Right cardiac atrium (tissue), 5 donors: ENCODE measurements at regions not wholly inside any gene's neighbourhood (a gene's known extent, or its start where the extent isn't known, plus 50 kb on each side); places are given as distances from the start of the nearest gene placed in this dataset.

Source experiments
- ATAC-seq, 2 donors: fragments of 200-7000 bp; cut with Tn5 transposase; one replicate each; pipeline versions ENCODE4 v1.8.0 to v1.9.1; 2020; ENCODE audit warnings: moderate library complexity in 2 of 2, mild to moderate bottlenecking in 1 of 2
- DNase-seq, 3 donors: peaks; one replicate each; pipeline ENCODE4 v3.0.0-alpha.2; 2020
- H3K27ac ChIP-seq: one replicate; pipeline ENCODE4 v1.5.1; 2013; ENCODE audit warnings: mild to moderate bottlenecking, low read length, control low read depth, moderate library complexity
- H3K27me3 ChIP-seq: one replicate; pipeline ENCODE4 v1.6.1; 2013; ENCODE audit not compliant: control insufficient read depth, insufficient read depth
- H3K4me1 ChIP-seq: one replicate; pipeline ENCODE4 v1.6.1; 2013; ENCODE audit warnings: low read length; ENCODE audit not compliant: control insufficient read depth, insufficient read depth
- H3K4me3 ChIP-seq: one replicate; pipeline ENCODE4 v1.5.1; 2013; ENCODE audit warnings: low read length, control low read depth
- H3K9me3 ChIP-seq: one replicate; pipeline ENCODE4 v1.6.1; 2013; ENCODE audit warnings: low read length; ENCODE audit not compliant: control insufficient read depth
- WGBS: extraction: QIAGEN DNeasy Blood & Tissue Kit; methylation state at CpG from one replicate; pipeline ENCODE4 v1.1.7; 2013; 5-methylcytosine and 5-hydroxymethylcytosine counted together
- intact Hi-C, 4 donors: fragments of 100-400 bp; cut with DNase I; formaldehyde crosslinking; loops; one replicate each; pipeline versions ENCODE4 v1.11.0 to v1.14.0; 2022 to 2023
- microRNA-seq, 2 donors: library from miRNA; unstranded; fragments of <30 nt; microRNA quantifications; one replicate each; pipeline ENCODE4 v1.2.0, GENCODE V29; 2020 to 2021
- donor health status: healthy with polysubstance abuse.
- donor health status: DM: no; HTN: yes; CAD: no.
- donor health status: DM: no; HTN: no; CAD: no.
- donor health status: DM: no; HTN: yes; CAD: no; lungs with severe emphysema.
- donor health status: DM: yes; HTN: yes; CAD: no.

DNA sequence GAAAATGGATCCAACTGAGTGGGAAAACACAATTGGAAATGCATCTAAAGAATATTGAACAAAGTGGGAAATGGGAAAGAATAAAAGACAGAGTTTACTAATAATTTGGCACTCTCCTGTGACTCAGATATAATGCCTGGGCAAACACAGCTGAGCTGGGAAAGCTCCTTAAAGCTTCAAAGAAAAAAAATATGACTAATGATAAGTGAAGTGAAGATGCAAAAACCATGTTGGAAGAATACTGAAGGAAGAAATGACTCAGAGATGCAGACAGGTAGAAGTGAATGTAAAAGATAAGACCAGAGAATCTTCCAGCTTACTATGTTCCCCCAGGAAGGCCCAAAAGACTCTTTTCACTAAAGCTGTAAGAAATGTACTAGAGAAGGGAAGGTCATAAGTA is 62.4 kb upstream of the FOXG1 start:
- intact Hi-C loops: no loop called here
- Histone ChIP-seq H3K27ac (no peak overlapping the region), H3K27me3 (no peaks in the 10 kb centered on the region), H3K4me3 (no peak overlapping the region), H3K4me1 (no peaks in the 10 kb centered on the region), H3K9me3 (no peaks in the 10 kb centered on the region)
- no peak for ATAC-seq
- DNase-seq: no peak

GRCh38 chr14:28707814-28708213 is 58.8 kb upstream of the FOXG1 start:
- ATAC-seq (no peak), DNase-seq (no peak)
- no peaks in the 10 kb centered on the region for H3K9me3 ChIP-seq
- H3K4me3 ChIP-seq: no peak overlapping the region
- H3K27ac ChIP-seq: no peak overlapping the region
- intact Hi-C loops: no loop called here
- H3K4me1 ChIP-seq: no peaks in the 10 kb centered on the region
- H3K27me3 ChIP-seq: no peaks in the 10 kb centered on the region
- WGBS: 72% methylated on average over 2 of the region's 2 CpGs

DNA sequence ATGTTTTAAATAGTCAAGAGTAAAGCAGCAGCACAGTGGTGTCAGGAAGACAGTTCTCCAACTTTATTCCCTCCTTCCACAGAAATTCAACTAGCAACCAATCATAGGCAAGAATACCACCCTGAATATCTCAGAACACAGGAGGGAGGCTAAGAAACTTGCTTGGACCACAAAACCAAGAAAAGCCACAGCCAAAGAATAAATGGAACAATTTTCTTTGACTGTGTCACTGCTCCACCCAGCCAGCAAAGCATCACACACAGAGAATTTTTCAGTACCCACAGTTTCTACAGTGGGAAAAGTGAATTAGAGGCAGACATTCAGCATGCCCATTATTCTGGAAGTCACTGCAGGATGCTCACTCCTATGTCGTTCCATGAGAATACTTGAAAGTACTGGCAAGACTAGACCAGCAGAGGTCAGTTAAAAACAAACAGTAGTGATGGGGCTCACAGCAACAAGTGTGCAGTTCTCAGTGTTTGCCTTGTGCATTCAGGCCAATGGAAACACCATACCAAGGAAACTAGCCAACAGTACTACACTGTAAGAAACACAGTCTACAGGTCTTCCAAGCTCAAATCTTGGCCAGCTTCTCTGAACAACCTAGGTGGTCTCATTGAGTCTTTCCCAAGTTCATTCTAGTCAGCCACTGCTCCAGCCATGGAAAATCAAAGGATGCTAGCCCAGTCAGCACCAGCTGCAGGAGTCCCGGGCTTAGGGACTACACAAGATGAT is 56.8 kb upstream of the FOXG1 start:
- no peaks in the 10 kb centered on the region for H3K27me3 ChIP-seq
- 60% methylated on average over 2 of the region's 2 CpGs for WGBS
- H3K27ac ChIP-seq: no peak overlapping the region
- no peaks in the 10 kb centered on the region for H3K4me1 ChIP-seq
- ATAC-seq (no peak), DNase-seq (no peak)
- H3K9me3 ChIP-seq: no peaks in the 10 kb centered on the region
- intact Hi-C loops: no loop called here
- H3K4me3 ChIP-seq: no peak overlapping the region

Small RNA genes in the stretch of these regions (microRNA-seq; reads per million reads assigned to microRNA genes)
- 0 reads per million in 2 donors for gene MIR3171
- 0 reads per million in 2 donors for gene MIR4307
